SK-N-MC (cell line): ENCODE measurements at regions not wholly inside any gene's neighbourhood (a gene's known extent, or its start where the extent isn't known, plus 50 kb on each side); places are given as distances from the start of the nearest gene placed in this dataset.

Source experiments
- EZH2 ChIP-seq: fragments of 200-600 bp; sonication (generic); IDR thresholded peaks from one replicate; pipeline ENCODE4 v1.6.1; 2017; ENCODE audit warnings: antibody characterized with exemption
- FOXP2 ChIP-seq: optimal IDR thresholded peaks from 2 replicates; pipeline ENCODE3; 2011; ENCODE audit warnings: mild to moderate bottlenecking, moderate library complexity; ENCODE audit not compliant: insufficient read depth; ENCODE audit errors: extremely low read length, control extremely low read depth
- POLR2AphosphoS5 ChIP-seq: IDR thresholded peaks from 2 replicates; pipeline ENCODE4 v1.6.1; 2012; ENCODE audit warnings: mild to moderate bottlenecking, low read depth, low read length, borderline replicate concordance

DNA sequence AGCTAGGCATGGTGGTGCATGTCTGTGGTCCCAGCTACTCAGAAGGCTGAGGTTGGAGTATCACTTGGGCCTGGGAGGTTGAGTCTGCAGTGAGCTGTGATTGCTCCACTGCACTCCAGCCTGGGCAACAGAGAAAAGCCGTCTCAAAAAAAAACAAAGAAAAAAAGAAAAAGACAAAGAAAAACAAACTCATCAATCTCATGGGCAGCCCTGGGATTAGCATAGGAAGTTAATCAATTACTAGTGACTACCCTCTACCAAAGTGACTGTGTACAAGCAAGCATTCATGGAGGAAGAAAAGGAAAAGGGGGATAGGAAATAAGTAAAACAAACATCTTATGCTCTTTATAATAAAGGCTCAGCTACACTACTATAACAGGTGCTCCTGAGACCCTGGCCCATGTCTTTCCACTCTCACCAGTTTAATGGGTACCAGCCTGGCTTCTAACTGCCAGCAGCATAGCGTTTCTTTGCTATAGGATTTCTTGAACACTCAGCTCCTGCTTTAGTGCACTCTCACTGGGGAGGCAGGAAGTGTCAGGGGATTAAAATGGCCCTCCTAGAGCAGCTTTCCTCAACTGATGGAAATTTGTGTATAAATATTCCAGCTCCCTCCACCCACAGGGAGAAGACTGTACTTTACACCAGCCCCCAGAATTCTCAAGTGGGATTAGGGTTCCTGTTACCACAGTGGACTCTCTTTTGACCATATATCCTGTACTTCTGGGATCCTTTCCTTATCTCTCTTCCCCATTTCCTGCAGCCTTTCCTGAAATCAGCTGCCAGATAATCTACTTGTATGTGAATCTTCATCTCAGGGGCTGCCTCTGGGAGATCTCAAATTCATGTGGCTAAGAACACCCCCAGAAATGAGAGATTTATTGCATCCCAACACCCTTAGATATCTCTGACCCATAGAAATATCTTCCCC is 91.3 kb upstream of the GLS start:
- TF ChIP-seq POLR2AphosphoS5, result no peak
- no peak for TF ChIP-seq EZH2
- no peak for TF ChIP-seq FOXP2
